GM18498 (cell line): ENCODE measurements at regions not wholly inside any gene's neighbourhood (a gene's known extent, or its start where the extent isn't known, plus 50 kb on each side); places are given as distances from the start of the nearest gene placed in this dataset.
"Not testable (repeated sequence)": the region's sequence is repeated elsewhere in the genome, so short reads cannot be mapped to it uniquely, and the experiment has no call there.

Experiments
- ATAC-seq: cut with Tn5 transposase; IDR thresholded peaks from one replicate; pipeline ENCODE4 v1.9.1; 2021; ENCODE audit warnings: mild to moderate bottlenecking, moderate library complexity; ENCODE audit not compliant: unreplicated experiment

DNA sequence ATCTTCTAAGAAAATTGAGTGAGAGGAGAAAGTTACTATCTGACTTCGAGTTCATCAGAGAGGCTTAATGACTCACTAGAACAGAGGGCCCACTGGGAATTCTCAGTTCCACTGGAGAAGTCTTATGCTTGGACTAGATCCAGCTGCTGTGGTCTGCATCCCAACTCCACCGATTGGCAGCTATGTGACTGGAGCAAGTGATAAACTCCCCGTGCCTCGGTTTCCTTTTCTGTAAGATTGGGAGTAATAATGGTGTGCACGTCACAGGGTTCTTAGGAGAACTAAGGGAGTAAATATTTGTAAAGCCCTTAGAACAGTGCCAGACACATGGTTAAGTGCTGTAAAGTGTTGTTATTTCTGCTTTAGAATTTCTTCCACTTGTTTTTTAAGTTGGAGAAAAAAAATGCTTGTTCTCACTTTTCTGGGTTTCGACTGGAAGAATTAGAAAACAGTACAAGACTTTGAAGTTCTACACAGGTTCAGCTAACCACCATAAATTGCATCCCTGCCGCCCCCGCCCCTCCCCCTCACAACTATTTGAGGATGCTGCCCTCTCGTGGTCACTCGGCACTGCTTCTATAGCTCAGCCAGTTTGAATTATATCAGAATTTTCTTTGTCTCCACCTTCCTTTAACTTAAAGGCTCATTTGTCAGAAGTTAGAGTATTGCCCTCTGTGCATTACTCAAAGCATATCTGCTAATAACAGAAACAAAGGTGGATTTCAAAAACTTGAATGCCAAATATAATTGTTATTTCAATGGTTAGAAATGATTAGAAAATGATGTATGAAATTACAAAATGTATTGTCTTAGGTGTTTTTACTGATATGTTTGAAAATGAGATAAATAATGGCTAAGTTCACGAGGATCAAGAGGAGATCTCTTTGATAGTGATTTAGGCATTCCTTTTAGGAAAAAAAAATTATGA lies 95.0 kb upstream of the IFNGR1 start:
- no peak for ATAC-seq

- no peak for ATAC-seq
Observed at GRCh38 chr6:137313211-137313610, 94.0 kb upstream of the IFNGR1 start.

- no peak for ATAC-seq
Observed at GRCh38 chr6:137311940-137312339, 92.8 kb upstream of the IFNGR1 start.

GRCh38 chr6:137309078-137309762 lies 90.0 kb upstream of the IFNGR1 start:
- no peak for ATAC-seq

DNA sequence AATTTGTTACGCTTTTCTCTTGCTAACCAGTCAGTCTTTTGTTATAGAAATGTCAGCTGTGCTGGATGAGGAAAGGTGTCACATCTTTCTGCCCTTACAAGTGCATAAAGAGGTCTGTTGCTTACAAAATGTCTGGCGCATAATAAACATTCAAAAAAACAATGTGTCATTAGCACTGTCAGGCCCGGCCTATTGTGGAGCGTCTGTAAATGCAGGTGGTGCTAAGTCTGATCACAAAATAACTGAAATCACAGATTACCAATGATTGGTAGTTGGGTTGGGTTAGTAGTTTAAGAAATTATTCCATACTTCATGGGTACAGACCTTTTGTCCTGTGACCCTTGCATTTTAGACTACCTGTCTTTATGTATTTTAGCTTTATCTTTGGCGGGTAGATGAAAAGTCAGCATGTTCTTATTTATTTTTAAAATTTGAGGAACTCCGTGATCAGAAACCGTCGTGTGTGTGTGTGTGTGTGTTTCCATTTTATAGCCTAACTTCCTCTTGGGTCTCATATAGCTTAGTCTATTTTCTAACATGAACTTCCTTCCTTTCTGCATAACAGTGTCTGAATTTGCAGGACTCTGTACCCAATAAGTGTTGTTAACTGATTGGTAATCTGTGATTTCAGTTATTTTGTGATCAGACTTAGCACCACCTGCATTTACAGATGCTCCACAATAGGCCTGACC lies 88.1 kb upstream of the IFNGR1 start:
- no peak for ATAC-seq

DNA sequence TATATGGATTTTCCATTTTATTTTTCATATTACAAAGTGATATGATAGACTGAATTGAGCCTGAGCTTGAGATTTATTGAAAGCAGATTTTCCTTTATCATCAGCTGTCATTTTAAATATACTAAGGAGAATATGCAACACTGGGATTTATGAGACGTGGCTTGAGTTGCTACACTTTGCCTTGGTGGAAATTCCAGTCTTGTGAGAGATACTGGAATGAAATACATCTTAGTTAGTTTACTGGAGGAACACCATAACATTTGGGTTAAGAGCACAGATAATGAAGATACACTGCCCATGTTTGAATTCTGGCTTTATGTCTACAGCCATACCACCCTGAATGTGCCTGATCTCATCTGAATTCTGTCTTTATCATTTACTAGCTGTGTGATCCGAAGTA lies 86.5 kb upstream of the IFNGR1 start:
- ATAC-seq: no peak

GRCh38 chr6:137304020-137304780 lies 85.0 kb upstream of the IFNGR1 start:
- ATAC-seq: no peak

GRCh38 chr6:137303441-137303840 lies 84.3 kb upstream of the IFNGR1 start:
- no peak for ATAC-seq

DNA sequence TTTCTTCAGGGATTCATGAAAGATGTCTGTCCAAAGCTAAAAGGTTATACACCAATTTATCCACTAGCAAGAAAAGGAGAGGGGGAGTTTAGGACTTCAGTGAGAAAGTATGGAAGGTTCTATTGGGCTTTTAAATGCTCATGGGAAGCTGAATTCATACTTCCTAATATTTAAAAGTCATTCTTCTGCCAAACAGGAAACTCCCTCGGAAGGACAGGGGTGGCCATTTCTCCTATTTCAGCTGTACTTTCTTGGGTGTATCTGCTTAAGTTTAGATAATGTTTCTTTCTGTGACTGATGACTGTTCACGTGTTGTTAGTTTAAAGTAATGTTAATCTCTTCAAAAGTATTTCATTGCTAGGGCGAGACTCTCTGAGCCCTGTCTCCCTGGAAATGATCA lies 80.5 kb upstream of the IFNGR1 start:
- no peak for ATAC-seq

DNA sequence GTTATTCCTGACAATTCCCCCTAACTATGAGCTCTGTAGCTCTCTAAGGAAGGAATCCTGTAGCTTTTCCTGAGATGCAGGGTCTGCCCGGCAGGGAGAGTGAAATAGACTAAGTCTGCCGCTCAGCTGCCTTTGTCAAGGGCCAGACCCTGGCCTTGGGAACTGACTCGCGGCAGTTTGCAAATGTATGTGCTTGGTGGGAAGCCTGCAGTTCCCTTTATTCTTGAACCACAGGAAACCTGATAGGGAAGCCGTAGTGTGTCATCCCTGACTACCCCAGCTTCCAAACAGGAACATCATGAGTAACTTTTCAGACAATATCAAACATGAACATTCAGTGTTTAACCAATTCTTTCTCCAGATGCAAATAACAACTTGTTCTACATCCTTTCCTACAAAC lies 78.7 kb upstream of the IFNGR1 start:
- ATAC-seq: no peak

DNA sequence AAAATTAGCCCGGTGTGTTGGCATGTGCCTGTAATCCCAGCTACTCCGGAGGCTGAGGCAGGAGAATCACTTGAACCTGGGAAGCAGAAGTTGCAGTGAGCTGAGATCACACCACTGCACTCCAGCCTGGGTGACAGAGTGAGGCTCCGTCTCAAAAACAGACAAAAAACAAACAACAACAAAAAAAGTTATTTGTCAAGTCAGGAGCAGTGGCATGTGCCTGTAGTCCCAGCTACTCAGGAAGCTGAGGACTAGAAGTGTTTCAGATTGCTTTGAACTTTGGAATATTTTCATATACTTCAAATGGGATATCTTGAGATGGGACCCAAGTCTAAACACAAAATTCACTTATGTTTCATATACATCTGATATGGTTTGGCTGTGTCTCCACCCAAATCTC lies 73.1 kb upstream of the IFNGR1 start:
- ATAC-seq: not testable (repeated sequence)

DNA sequence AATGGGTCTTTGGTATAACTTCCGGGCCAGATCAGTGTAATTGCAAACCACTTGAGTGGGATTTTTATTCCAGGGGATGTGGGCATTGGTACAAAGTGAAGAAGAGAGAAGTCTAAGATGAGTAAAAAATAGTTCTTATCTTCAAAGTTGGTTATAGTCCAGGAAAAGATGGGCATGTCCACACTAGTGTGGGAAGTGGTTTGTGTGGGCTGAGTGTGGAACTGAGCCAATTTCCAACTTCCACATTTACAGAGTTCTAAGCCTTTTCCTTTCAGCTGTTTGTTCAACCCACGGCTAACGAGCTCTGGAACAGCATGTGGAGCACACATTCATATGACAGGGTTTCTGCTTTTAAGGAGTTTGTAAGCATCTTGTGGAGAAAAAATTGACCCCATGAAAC lies 72.3 kb upstream of the IFNGR1 start:
- ATAC-seq: no peak

- ATAC-seq: no peak
Observed at GRCh38 chr6:137290601-137291261, 71.5 kb upstream of the IFNGR1 start.

GRCh38 chr6:137286916-137287315 lies 67.7 kb upstream of the IFNGR1 start:
- ATAC-seq: no peak

GRCh38 chr6:137286368-137286767 lies 67.2 kb upstream of the IFNGR1 start:
- ATAC-seq: no peak

DNA sequence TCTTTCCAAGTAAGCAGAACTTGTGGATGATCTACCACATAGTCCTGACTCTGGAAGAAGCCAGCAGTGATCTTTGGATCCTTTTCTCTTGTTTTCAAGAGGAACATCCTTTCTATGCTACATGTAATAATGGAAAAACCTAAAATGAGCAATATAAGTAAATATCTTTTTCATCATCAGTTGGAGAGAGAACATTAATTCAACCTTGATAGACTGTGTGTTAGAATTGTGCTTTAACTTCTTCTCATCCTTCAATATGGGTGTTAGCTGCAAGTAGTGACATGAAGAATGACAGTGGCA lies 65.6 kb upstream of the IFNGR1 start:
- ATAC-seq: no peak

- ATAC-seq: peak; percentile 73
Observed at GRCh38 chr6:137283940-137284810, 65.0 kb upstream of the IFNGR1 start.

GRCh38 chr6:137283080-137283479 lies 63.9 kb upstream of the IFNGR1 start:
- no peak for ATAC-seq

GRCh38 chr6:137282254-137282653 lies 63.1 kb upstream of the IFNGR1 start:
- ATAC-seq: peak; percentile 52

GRCh38 chr6:137279279-137279678 lies 60.1 kb upstream of the IFNGR1 start:
- not testable (repeated sequence) for ATAC-seq
